ENCODE measurements at regions not wholly inside any gene's neighbourhood (a gene's known extent, or its start where the extent isn't known, plus 50 kb on each side); places are given as distances from the start of the nearest gene placed in this dataset.

GRCh38 chr3:82824491-82824890 lies 1063.0 kb upstream of the GBE1 start:
- TF ChIP-seq CTCF (IDR thresholded peaks at IDR 0.05) (no peak), POLR2A (IDR thresholded peaks at IDR 0.05) (no peak)

Measured in heart left ventricle (tissue), 13 donors.